SK-N-SH treated with all-trans-retinoic acid at 6 μM for 48 hours (cell line): ENCODE measurements at regions not wholly inside any gene's neighbourhood (a gene's known extent, or its start where the extent isn't known, plus 50 kb on each side); places are given as distances from the start of the nearest gene placed in this dataset.

ENCODE experiments used
- CSDC2 ChIP-seq: fragments of 250-450 bp; sonication (Bioruptor Pico); IDR thresholded peaks from 2 replicates; pipeline ENCODE4 v1.5.0; 2020; ENCODE audit warnings: mild to moderate bottlenecking, moderate library complexity
- CSRNP3 ChIP-seq: fragments of 250-450 bp; sonication (Bioruptor Pico); IDR thresholded peaks from 2 replicates; pipeline ENCODE4 v1.5.1; 2021; ENCODE audit warnings: mild to moderate bottlenecking, moderate library complexity
- ESRRG ChIP-seq: fragments of 250-450 bp; sonication (Bioruptor Pico); IDR thresholded peaks from 2 replicates; pipeline ENCODE4 v1.6.1; 2021; ENCODE audit warnings: mild to moderate bottlenecking
- PATZ1 ChIP-seq: fragments of 250-450 bp; sonication (Bioruptor Pico); IDR thresholded peaks from 2 replicates; pipeline ENCODE4 v1.8.0; 2020; ENCODE audit warnings: mild to moderate bottlenecking, moderate library complexity, borderline replicate concordance
- POU6F1 ChIP-seq: fragments of 250-450 bp; sonication (Bioruptor Pico); IDR thresholded peaks from 2 replicates; pipeline ENCODE4 v1.8.0; 2021; ENCODE audit warnings: low read depth, mild to moderate bottlenecking, moderate library complexity, borderline replicate concordance
- PPARA ChIP-seq: fragments of 250-450 bp; sonication (Bioruptor Pico); IDR thresholded peaks from 2 replicates; pipeline ENCODE4 v1.5.0; 2020; ENCODE audit warnings: mild to moderate bottlenecking, borderline replicate concordance
- RARB ChIP-seq: fragments of 250-450 bp; sonication (Bioruptor Pico); IDR thresholded peaks from 2 replicates; pipeline ENCODE4 v1.8.0; 2021; ENCODE audit warnings: mild to moderate bottlenecking, moderate library complexity
- ZFP3 ChIP-seq: fragments of 250-450 bp; sonication (Bioruptor Pico); IDR thresholded peaks from 2 replicates; pipeline ENCODE4 v1.5.0; 2020; ENCODE audit warnings: mild to moderate bottlenecking, moderate library complexity
- ZNF70 ChIP-seq: fragments of 450-650 bp; formaldehyde crosslinking; IDR thresholded peaks from 2 replicates; pipeline ENCODE4 v1.5.0; 2020; ENCODE audit warnings: mild to moderate bottlenecking, moderate library complexity
- ZNF8 ChIP-seq: fragments of 450-650 bp; formaldehyde crosslinking; IDR thresholded peaks from 2 replicates; pipeline ENCODE4 v1.5.0; 2020; ENCODE audit warnings: mild to moderate bottlenecking, moderate library complexity
- TF ChIP-seq, protein P1 (sequence below): fragments of 250-450 bp; sonication (Bioruptor Pico); IDR thresholded peaks from 2 replicates; pipeline ENCODE4 v1.5.1; 2020; ENCODE audit warnings: low read depth, mild to moderate bottlenecking, moderate library complexity
- TF ChIP-seq, protein P2 (sequence below): fragments of 250-450 bp; sonication (Bioruptor Pico); IDR thresholded peaks from 2 replicates; pipeline ENCODE4 v1.5.0; 2020; ENCODE audit warnings: mild to moderate bottlenecking, moderate library complexity

DNA sequence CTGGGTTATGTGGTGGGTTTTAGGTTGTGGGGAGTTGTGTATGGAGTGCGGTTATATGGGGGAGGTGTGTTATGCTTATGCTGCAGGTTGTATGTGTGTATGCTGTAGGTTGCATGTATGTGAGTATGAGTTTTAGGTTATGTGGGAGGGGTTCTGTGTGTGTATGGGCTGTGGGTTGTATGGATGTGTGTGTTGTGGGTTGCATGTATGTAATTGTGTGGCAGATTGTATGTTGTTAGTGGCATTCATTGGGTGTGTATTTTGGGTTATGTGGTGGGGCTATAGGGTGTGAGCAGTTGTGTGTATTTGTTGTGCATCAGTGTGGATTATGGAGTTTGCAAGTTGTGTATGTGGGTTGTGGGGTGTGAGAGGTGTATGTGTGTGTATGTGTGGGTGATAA, 277.4 kb downstream of the NPIPA8 start:
- TF ChIP-seq CSRNP3 (CRISPR knock-in tag) (no peak), ZFP3 (CRISPR knock-in tag) (no peak), ZNF8 (CRISPR knock-in tag) (no peak), POU6F1 (CRISPR knock-in tag) (no peak), PATZ1 (CRISPR knock-in tag) (no peak), CSDC2 (CRISPR knock-in tag) (no peak), RARB (no peak), ESRRG (no peak), PPARA (no peak), ZNF70 (CRISPR knock-in tag) (no peak)
- TF ChIP-seq, protein P1, sequence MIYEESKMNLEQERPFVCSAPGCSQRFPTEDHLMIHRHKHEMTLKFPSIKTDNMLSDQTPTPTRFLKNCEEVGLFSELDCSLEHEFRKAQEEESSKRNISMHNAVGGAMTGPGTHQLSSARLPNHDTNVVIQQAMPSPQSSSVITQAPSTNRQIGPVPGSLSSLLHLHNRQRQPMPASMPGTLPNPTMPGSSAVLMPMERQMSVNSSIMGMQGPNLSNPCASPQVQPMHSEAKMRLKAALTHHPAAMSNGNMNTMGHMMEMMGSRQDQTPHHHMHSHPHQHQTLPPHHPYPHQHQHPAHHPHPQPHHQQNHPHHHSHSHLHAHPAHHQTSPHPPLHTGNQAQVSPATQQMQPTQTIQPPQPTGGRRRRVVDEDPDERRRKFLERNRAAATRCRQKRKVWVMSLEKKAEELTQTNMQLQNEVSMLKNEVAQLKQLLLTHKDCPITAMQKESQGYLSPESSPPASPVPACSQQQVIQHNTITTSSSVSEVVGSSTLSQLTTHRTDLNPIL (CRISPR knock-in tag): no peak
- TF ChIP-seq, protein P2, sequence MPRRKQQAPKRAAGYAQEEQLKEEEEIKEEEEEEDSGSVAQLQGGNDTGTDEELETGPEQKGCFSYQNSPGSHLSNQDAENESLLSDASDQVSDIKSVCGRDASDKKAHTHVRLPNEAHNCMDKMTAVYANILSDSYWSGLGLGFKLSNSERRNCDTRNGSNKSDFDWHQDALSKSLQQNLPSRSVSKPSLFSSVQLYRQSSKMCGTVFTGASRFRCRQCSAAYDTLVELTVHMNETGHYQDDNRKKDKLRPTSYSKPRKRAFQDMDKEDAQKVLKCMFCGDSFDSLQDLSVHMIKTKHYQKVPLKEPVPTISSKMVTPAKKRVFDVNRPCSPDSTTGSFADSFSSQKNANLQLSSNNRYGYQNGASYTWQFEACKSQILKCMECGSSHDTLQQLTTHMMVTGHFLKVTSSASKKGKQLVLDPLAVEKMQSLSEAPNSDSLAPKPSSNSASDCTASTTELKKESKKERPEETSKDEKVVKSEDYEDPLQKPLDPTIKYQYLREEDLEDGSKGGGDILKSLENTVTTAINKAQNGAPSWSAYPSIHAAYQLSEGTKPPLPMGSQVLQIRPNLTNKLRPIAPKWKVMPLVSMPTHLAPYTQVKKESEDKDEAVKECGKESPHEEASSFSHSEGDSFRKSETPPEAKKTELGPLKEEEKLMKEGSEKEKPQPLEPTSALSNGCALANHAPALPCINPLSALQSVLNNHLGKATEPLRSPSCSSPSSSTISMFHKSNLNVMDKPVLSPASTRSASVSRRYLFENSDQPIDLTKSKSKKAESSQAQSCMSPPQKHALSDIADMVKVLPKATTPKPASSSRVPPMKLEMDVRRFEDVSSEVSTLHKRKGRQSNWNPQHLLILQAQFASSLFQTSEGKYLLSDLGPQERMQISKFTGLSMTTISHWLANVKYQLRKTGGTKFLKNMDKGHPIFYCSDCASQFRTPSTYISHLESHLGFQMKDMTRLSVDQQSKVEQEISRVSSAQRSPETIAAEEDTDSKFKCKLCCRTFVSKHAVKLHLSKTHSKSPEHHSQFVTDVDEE: no peak
